ENCODE measurements at regions not wholly inside any gene's neighbourhood (a gene's known extent, or its start where the extent isn't known, plus 50 kb on each side); places are given as distances from the start of the nearest gene placed in this dataset.
"Not testable (repeated sequence)": the region's sequence is repeated elsewhere in the genome, so short reads cannot be mapped to it uniquely, and the experiment has no call there.

GRCh38 chr4:120636120-120636630, 286.4 kb downstream of the PRDM5 start:
- DNase-seq, result no peak

DNA sequence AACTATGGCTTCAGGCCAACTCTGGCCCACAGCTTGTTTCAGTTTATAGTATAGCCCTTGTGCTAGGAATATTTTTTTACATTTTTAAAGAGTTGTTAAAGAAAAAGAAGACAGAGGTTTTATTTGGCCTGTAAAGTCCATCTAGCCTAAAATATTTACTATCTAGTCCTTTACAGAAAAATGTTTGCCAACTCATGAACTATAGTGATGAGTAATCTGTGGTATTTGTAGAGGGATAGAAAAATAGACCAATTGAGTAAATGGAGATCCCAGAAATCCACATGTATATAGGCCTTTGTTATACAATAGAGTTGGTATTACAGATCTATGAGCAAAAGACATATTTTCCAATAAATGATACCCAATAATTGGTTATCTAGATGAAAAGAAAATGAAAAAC, 288.7 kb downstream of the PRDM5 start:
- DNase-seq, result no peak

- DNase-seq, result no peak
Observed at GRCh38 chr4:120630427-120630826, 292.1 kb downstream of the PRDM5 start.

DNA sequence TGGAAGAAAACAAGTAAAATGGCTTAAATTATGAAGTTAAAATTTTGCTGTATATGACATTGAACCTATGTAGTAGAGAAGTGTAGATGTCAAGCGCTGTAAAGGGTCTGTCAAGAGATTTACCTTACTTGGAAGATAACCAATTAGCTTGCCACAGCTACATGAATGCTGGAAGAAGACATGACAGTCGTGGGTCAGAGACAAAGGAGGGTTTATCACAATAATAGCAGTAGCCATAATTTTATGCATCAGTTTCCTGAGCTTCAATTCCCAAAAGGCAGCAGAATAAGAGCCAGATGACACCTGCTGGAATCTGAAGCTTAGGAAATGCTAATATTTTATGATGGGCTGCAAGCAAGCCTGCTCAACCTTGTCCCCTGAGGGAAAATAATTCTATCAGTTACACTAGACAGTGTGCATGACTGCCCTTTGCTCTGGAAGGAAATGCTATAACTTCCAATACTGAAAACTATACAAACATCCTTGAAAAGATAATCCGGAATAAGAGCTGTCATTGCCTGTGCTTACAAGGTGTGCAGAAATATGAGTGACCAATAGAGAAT, 292.9 kb downstream of the PRDM5 start:
- DNase-seq, result no peak

DNA sequence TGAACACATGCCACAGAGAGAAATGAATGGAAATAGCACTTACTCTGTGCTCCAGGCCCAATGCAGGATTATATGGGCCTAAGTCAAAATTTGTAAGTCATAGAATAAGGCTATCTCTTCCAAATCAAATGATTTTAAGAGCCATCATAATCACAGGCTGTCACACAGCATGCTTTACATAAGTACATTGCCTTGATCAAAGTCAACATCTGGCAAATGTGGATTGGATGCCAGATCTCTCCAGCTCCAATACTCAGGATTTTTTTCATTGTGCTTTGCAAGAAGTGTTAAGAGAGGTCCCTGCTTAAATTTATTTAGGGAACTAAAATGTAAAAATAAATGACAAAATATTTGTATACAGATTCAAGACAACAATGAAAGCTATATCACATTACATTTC, 299.9 kb downstream of the PRDM5 start:
- DNase-seq, result no peak

DNA sequence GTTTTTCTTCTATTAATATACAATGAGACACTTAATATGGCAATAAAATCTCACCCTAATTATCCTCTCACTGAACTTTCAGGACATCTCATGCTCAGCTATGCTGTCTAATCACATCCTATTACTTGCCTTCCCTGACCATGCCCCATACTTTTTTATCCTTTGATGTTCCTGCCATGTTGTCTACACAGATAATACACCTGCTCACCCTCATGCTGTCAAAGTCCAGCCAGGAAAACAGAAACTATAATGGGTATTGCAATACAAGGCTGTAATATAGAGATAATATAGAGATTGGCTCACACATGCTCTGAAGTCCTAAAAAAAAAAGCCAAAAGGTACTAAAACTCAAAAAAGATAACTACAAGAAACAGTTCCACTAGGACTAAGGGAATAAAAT, 305.4 kb downstream of the PRDM5 start:
- no peak for DNase-seq

- no peak for DNase-seq
Observed at GRCh38 chr4:120616041-120616440, 306.5 kb downstream of the PRDM5 start.

- no peak for DNase-seq
Observed at GRCh38 chr4:120613778-120614177, 308.7 kb downstream of the PRDM5 start.

DNA sequence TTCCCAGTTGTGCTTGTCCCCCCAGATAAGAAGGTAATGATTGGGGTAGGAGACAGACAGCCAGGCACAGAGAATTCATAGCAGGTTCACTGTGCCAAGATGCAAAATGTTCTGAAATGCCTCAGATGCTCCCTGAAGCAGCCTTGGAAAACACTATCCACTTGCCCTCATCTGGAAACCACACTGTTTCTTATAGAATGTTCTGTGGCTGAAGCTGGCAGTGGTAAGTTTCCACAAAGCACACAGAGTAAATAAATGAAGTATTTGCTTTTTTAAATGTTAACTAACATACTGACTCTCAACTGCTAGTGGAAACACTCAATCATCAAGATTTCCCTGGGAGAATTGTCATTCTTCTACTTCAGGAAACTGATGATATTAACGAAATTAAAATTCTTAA, 311.4 kb downstream of the PRDM5 start:
- no peak for DNase-seq

GRCh38 chr4:120591038-120591437, 331.5 kb downstream of the PRDM5 start:
- no peak for DNase-seq

GRCh38 chr4:120589787-120590186, 332.7 kb downstream of the PRDM5 start:
- no peak for DNase-seq

- DNase-seq, result no peak
Observed at GRCh38 chr4:120568731-120569130, 353.8 kb downstream of the PRDM5 start.

DNA sequence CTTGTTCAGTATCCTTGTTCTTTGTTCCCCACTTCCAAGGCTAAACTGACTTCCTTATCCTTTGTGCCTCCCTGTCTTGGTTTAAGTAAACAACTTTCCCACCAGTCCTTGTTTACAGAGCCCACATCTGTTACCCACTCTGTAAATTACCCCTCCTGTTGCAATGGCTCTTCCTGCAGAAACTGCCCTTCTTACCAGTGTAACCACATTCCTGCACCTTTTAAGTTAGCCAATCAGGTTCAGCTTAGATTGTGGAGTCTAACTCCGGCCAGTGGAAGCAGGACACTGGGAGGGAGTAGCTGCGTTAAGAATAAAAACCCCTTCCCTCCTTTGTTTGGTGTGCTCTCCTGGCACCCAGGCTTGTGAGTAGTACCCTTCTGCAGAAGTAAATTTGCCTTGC, 360.9 kb downstream of the PRDM5 start:
- DNase-seq, result no peak

DNA sequence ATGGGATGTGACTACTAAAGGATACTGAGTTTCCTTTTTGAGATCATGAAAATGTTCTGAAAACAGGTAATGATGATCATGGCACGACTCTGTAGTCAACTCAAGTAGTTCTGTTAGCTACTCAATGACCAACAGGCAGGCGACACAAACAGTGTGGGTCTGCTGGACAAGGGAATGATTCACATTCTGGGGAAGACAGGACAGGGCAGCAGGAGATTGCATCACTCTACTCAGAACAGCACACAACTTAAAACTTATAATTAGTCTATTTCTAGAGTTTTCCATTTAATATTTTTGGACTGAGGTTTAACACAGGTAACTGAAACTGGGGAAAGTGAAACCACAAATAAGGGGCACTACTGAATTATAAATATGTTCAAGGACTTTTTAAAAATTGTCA, 365.2 kb downstream of the PRDM5 start:
- DNase-seq, result no peak

DNA sequence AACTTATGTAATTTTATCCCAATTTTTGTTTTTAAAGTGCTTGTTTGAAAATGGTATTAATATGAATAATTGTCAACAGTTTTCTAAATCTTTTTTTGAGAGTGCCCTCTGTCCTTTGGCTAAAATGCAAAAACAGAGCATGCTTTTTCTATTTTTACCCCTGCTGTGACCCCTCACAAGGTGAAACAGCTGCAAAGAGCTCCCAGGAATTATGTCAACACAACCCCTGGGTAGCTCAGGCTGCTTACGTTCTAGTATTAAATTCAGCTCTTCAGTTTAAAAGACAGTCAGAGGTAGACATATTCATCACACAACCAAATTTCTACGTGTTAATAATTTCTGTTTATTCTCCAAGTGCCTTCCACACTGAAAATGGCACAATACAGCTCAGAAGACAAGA, 367.5 kb downstream of the PRDM5 start:
- DNase-seq, result no peak

GRCh38 chr4:120554086-120554485, 368.4 kb downstream of the PRDM5 start:
- no peak for DNase-seq

GRCh38 chr4:120550624-120551220, 371.8 kb downstream of the PRDM5 start:
- DNase-seq, result not testable (repeated sequence)

GRCh38 chr4:120549011-120549570, 373.4 kb downstream of the PRDM5 start:
- no peak for DNase-seq

DNA sequence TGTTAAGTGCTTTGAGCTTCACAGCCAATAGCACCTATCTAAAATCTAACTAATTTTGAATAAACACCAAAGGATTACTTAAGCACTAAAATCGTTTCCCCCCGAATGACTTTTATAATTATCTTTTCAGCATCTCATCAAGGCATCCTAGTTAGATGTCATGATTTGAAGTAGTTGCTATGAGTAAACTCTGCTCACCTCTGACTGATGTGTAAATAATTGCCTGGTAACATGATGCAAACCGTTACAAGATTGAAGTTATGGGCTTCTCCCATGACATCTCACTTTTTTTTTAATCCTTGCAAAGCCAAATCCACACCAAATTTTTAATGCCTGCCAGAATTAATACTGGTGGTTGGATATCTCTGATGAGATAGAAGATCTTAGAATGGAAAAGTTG, 377.1 kb downstream of the PRDM5 start:
- DNase-seq, result no peak

GRCh38 chr4:120544838-120545237, 377.7 kb downstream of the PRDM5 start:
- no peak for DNase-seq

GRCh38 chr4:120540625-120541024, 381.9 kb downstream of the PRDM5 start:
- DNase-seq, result no peak

GRCh38 chr4:120536884-120537283, 385.6 kb downstream of the PRDM5 start:
- no peak for DNase-seq

GRCh38 chr4:120528428-120528827, 394.1 kb downstream of the PRDM5 start:
- no peak for DNase-seq

GRCh38 chr4:120526033-120526432, 396.5 kb downstream of the PRDM5 start:
- DNase-seq, result no peak

- no peak for DNase-seq
Observed at GRCh38 chr4:120525106-120525505, 397.4 kb downstream of the PRDM5 start.

Measured in NCI-H187 treated with DMSO at 0.1 percent for 48 hours (cell line).